Stimulated activated CD4-positive, alpha-beta T cell treated with anti-CD3 and anti-CD28 coated beads, Interleukin-1b, Interleukin-23, amount 100 ng/mL, for 48 hours (primary cell): ENCODE measurements at regions not wholly inside any gene's neighbourhood (a gene's known extent, or its start where the extent isn't known, plus 50 kb on each side); places are given as distances from the start of the nearest gene placed in this dataset.
A peak's percentile ranks its signal among the peaks of the same experiment; 100 is the strongest.

ENCODE experiments used
- DNase-seq: peaks from one replicate; pipeline ENCODE4 v3.0.0-alpha.2; 2020

- no peak for DNase-seq
These were observed 140.7 kb downstream of the PFKFB3 start for GRCh38 chr10:6343305-6344010.

- no peak for DNase-seq
These were observed 142.7 kb downstream of the PFKFB3 start for GRCh38 chr10:6345404-6345803.

GRCh38 chr10:6346631-6347030, 143.9 kb downstream of the PFKFB3 start:
- DNase-seq = no peak

GRCh38 chr10:6347391-6347951, 144.7 kb downstream of the PFKFB3 start:
- DNase-seq = peak; percentile 83

GRCh38 chr10:6348096-6348874, 145.6 kb downstream of the PFKFB3 start:
- DNase-seq = peak; percentile 92

- no peak for DNase-seq
These were observed 147.3 kb downstream of the PFKFB3 start for GRCh38 chr10:6349846-6350535.

- no peak for DNase-seq
These were observed 147.9 kb downstream of the PFKFB3 start for GRCh38 chr10:6350609-6351008.

GRCh38 chr10:6351495-6351894, 148.8 kb downstream of the PFKFB3 start:
- DNase-seq = no peak

GRCh38 chr10:6353526-6353925, 150.8 kb downstream of the PFKFB3 start:
- no peak for DNase-seq

GRCh38 chr10:6354168-6354772, 151.5 kb downstream of the PFKFB3 start:
- DNase-seq = no peak

- no peak for DNase-seq
These were observed 153.6 kb downstream of the PFKFB3 start for GRCh38 chr10:6356280-6356793.

GRCh38 chr10:6361869-6362268, 159.1 kb downstream of the PFKFB3 start:
- no peak for DNase-seq

- DNase-seq = no peak
These were observed 160.1 kb downstream of the PFKFB3 start for GRCh38 chr10:6362879-6363278.

- DNase-seq = no peak
These were observed 160.8 kb downstream of the PFKFB3 start for GRCh38 chr10:6363511-6363910.

GRCh38 chr10:6364283-6364682, 161.6 kb downstream of the PFKFB3 start:
- no peak for DNase-seq

- no peak for DNase-seq
These were observed 162.2 kb downstream of the PFKFB3 start for GRCh38 chr10:6364893-6365292.

- DNase-seq = no peak
These were observed 162.7 kb downstream of the PFKFB3 start for GRCh38 chr10:6365384-6365783.
